ENCODE measurements at regions not wholly inside any gene's neighbourhood (a gene's known extent, or its start where the extent isn't known, plus 50 kb on each side); places are given as distances from the start of the nearest gene placed in this dataset.

DNA sequence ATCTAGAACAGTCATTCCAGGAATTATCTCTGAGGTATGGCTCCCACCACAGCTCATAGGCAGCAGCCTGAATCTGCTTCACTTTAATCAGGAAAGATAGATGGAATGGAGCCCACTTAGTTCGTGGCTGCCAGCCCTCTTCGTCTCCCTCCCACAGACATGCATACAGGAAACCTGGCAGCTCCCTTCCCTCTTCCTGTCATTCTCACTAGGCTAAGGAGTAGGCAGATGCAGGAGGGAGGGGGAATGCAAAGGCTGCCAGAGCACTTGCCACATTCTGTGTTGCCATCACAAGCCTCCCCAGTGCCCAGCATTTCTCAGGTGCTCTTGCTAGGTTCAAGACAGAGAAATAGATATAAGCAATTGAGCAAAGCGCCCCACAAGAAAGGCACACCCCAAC lies 378.9 kb downstream of the ELAVL2 start:
- H3K36me3 ChIP-seq: no peaks in the 10 kb centered on the region
- intact Hi-C loops (cut with DNase I): no loop called here
- DNase-seq: no peak
- H3K4me1 ChIP-seq: no peaks in the 10 kb centered on the region
- H3K27ac ChIP-seq: no peak overlapping the region
- no peak for TF ChIP-seq POLR2A (IDR thresholded peaks at IDR 0.05)
- TF ChIP-seq CTCF (IDR thresholded peaks at IDR 0.05): no peak
- peaks cover 0 to 5% (median 0%) of the 10 kb centered on the region in 3 donors for H3K9me3 ChIP-seq
- 33 to 36% methylated on average over 3 of the region's 3 CpGs for WGBS, 2 donors
- H3K4me3 ChIP-seq: no peak overlapping the region
- no peaks in the 10 kb centered on the region for H3K27me3 ChIP-seq

- Histone ChIP-seq H3K4me3 (no peak overlapping the region), H3K4me1 (no peaks in the 10 kb centered on the region), H3K36me3 (no peaks in the 10 kb centered on the region), H3K27me3 (no peaks in the 10 kb centered on the region), H3K9me3 (peaks cover 0 to 8% (median 0%) of the 10 kb centered on the region in 3 donors), H3K27ac (no peak overlapping the region)
- DNase-seq: no peak
- intact Hi-C loops (cut with DNase I): no loop called here
- TF ChIP-seq POLR2A (IDR thresholded peaks at IDR 0.05) (no peak), CTCF (IDR thresholded peaks at IDR 0.05) (no peak)
- 63 to 70% methylated on average over 4 of the region's 4 CpGs for WGBS, 2 donors
These were observed 378.1 kb downstream of the ELAVL2 start for GRCh38 chr9:23447944-23448343.

GRCh38 chr9:23451802-23452418 lies 374.1 kb downstream of the ELAVL2 start:
- WGBS, 2 donors: 91 to 96% methylated on average over 4 to 6 of the region's 32 CpGs
- TF ChIP-seq CTCF (IDR thresholded peaks at IDR 0.05): no peak
- TF ChIP-seq POLR2A (IDR thresholded peaks at IDR 0.05): no peak
- no peaks in the 10 kb centered on the region for H3K36me3 ChIP-seq
- H3K27ac ChIP-seq: no peak overlapping the region
- no peaks in the 10 kb centered on the region for H3K27me3 ChIP-seq
- peaks cover 0 to 8% (median 0%) of the 10 kb centered on the region in 3 donors for H3K9me3 ChIP-seq
- intact Hi-C loops (cut with DNase I): no loop called here
- no peak overlapping the region for H3K4me3 ChIP-seq
- no peak for DNase-seq
- H3K4me1 ChIP-seq: no peaks in the 10 kb centered on the region

- WGBS, 2 donors: 72 to 79% methylated on average over 4 of the region's 4 CpGs
- intact Hi-C loops (cut with DNase I): no loop called here
- no peaks in the 10 kb centered on the region for H3K4me1 ChIP-seq
- H3K9me3 ChIP-seq: no peaks in the 10 kb centered on the region
- H3K27me3 ChIP-seq: no peaks in the 10 kb centered on the region
- no peak for DNase-seq
- TF ChIP-seq POLR2A (IDR thresholded peaks at IDR 0.05): no peak
- TF ChIP-seq CTCF (IDR thresholded peaks at IDR 0.05): no peak
- H3K36me3 ChIP-seq: no peaks in the 10 kb centered on the region
- H3K4me3 ChIP-seq: no peak overlapping the region
- H3K27ac ChIP-seq: no peak overlapping the region
These were observed 361.8 kb downstream of the ELAVL2 start for GRCh38 chr9:23464275-23464674.

- intact Hi-C loops (cut with DNase I): no loop called here
- H3K27ac ChIP-seq: no peak overlapping the region
- TF ChIP-seq POLR2A (IDR thresholded peaks at IDR 0.05): no peak
- H3K4me3 ChIP-seq: no peak overlapping the region
- no peaks in the 10 kb centered on the region for H3K9me3 ChIP-seq
- 87 to 90% methylated on average over 4 of the region's 4 CpGs for WGBS, 2 donors
- no peaks in the 10 kb centered on the region for H3K36me3 ChIP-seq
- H3K27me3 ChIP-seq: no peaks in the 10 kb centered on the region
- no peak for DNase-seq
- no peaks in the 10 kb centered on the region for H3K4me1 ChIP-seq
These were observed 358.8 kb downstream of the ELAVL2 start for GRCh38 chr9:23467276-23467675.

DNA sequence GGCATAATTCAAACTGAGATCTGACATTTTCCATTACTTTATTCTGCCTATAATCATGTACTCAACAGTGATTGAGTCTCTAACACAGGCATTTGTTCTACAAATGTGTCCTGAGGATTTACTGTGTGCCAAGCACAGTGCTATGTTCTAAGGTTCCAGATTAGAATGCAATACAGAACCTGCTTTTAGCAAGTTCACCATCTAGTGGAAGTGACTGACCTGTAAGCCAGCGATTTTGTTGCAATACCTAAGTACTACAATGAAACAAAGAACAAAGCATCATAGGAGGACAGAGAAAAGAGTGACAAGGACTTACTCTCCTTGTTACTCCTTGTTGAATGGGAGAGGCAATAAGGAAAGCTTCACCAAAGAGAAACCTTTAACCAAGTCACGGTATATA lies 348.1 kb downstream of the ELAVL2 start:
- no peak overlapping the region for H3K4me3 ChIP-seq
- TF ChIP-seq CTCF (IDR thresholded peaks at IDR 0.05): no peak
- no peak for TF ChIP-seq POLR2A (IDR thresholded peaks at IDR 0.05)
- no peaks in the 10 kb centered on the region for H3K9me3 ChIP-seq
- no peak overlapping the region for H3K27ac ChIP-seq
- H3K27me3 ChIP-seq: no peaks in the 10 kb centered on the region
- WGBS, 2 donors: 77 to 78% methylated on average over 2 of the region's 2 CpGs
- intact Hi-C loops (cut with DNase I): no loop called here
- no peaks in the 10 kb centered on the region for H3K36me3 ChIP-seq
- DNase-seq: no peak
- H3K4me1 ChIP-seq: no peaks in the 10 kb centered on the region
